HG03521 (cell line): ENCODE measurements at regions not wholly inside any gene's neighbourhood (a gene's known extent, or its start where the extent isn't known, plus 50 kb on each side); places are given as distances from the start of the nearest gene placed in this dataset.

Experiments
- ATAC-seq: cut with Tn5 transposase; IDR thresholded peaks from one replicate; pipeline ENCODE4 v1.9.1; 2021; ENCODE audit warnings: mild to moderate bottlenecking, moderate library complexity; ENCODE audit not compliant: unreplicated experiment

DNA sequence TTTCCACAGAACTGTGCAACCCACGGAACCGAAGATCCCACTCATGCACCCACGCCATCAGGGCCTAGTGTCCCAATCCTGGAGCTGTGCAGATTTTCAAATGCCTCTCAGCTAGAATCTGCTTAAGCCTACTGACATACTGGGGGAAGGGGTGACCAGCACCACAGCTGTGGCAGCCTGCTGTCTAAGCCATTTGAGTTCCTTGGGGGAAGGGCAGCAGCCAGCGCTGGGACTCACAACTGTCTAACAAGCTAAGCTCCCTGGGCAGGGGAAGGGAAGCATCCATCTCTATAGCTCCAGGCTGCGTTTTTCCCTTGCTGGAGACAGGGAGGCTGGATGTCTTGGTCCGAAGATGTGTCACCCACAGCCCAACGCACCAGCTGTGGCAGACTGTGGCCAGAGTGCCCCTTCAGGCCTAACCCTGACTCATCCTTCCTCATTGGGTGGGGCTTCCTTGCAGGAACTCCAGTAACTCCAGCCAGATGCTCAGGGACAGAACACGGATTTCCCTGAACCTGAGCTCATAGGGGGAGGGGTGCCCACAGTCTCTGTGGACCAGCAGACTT lies 194.8 kb downstream of the CHRDL1 start:
- ATAC-seq: no peak

GRCh38 chrX:110614596-110614995 lies 181.0 kb downstream of the CHRDL1 start:
- no peak for ATAC-seq
